Endothelial cell of umbilical vein (primary cell): ENCODE measurements at regions not wholly inside any gene's neighbourhood (a gene's known extent, or its start where the extent isn't known, plus 50 kb on each side); places are given as distances from the start of the nearest gene placed in this dataset.
"Not testable (repeated sequence)": the region's sequence is repeated elsewhere in the genome, so short reads cannot be mapped to it uniquely, and the experiment has no call there.

ENCODE experiments used
- BruUV-seq: library from RNA; stranded (reverse); fragments of 400-500 nt; replicated peaks from 2 replicates; lab custom pipeline; 2021; lab: Mats Ljungman, UMichigan
- CTCF ChIA-PET: fragments of 300-600, 350-600 bp; sonication (Branson Sonifier 250); formaldehyde crosslinking; loops from one replicate; lab custom pipeline; 2021; ENCODE audit warnings: antibody characterized with exemption, inconsistent platforms; lab: Charles Lee
- POLR2A ChIA-PET: fragments of 300-600, 350-600 bp; sonication (Branson Sonifier 250); formaldehyde crosslinking; loops from one replicate; lab custom pipeline; 2021; ENCODE audit warnings: antibody characterized with exemption, inconsistent platforms; lab: Charles Lee
- DNase-seq: peaks from one replicate; pipeline ENCODE4 v3.0.0-alpha.2; 2011; ENCODE audit warnings: low read depth, low spot score
- FAIRE-seq: peaks from 2 replicates; lab custom pipeline; 2011; peaks lifted over from hg19 to GRCh38; lab: Jason Lieb, UNC
- H2AFZ ChIP-seq: 2 replicates; pipeline ENCODE4 v1.6.0; 2012; ENCODE audit warnings: low read depth, low read length, control low read depth, inconsistent platforms
- H3K27ac ChIP-seq: 2 replicates; pipeline ENCODE4 v1.5.1; 2011; ENCODE audit warnings: low read depth, mild to moderate bottlenecking, control low read depth, low read length, moderate library complexity; ENCODE audit not compliant: insufficient read depth
- H3K27me3 ChIP-seq, 2 experiments: 2 replicates each; pipeline versions ENCODE4 v1.6.0 to v1.6.1; 2011; ENCODE audit warnings: low read length in 2 of 2, mixed read lengths in 1 of 2; ENCODE audit not compliant: control insufficient read depth in 2 of 2, insufficient read depth in 2 of 2
- H3K36me3 ChIP-seq, 2 experiments: 2 replicates in 1 of 2; 3 replicates in 1 of 2; pipeline ENCODE4 v1.5.1; 2011; ENCODE audit warnings: low read length in 2 of 2, mild to moderate bottlenecking in 1 of 2, moderate library complexity in 1 of 2; ENCODE audit not compliant: control insufficient read depth in 2 of 2, insufficient read depth in 2 of 2; ENCODE audit errors: extremely low read depth in 1 of 2
- H3K4me1 ChIP-seq: 3 replicates; pipeline ENCODE4 v1.5.1; 2011; ENCODE audit warnings: mild to moderate bottlenecking, low read length; ENCODE audit not compliant: control insufficient read depth, insufficient read depth; ENCODE audit errors: extremely low read depth
- H3K4me2 ChIP-seq: 2 replicates; pipeline ENCODE4 v1.6.1; 2011; ENCODE audit warnings: low read length, control low read depth, mixed read lengths; ENCODE audit not compliant: insufficient read depth
- H3K4me3 ChIP-seq, 3 experiments: fragments of 200-600 bp in 1 of 3; sonication (generic), shearing (Covaris generic) in 1 of 3; replicated peaks in 1 of 3; 2 replicates each; pipeline ENCODE4 v1.5.1; 2011 to 2016; ENCODE audit warnings: control low read depth in 3 of 3, low read length in 3 of 3, mild to moderate bottlenecking in 2 of 3, inconsistent platforms in 1 of 3, low read depth in 1 of 3, moderate library complexity in 1 of 3; ENCODE audit not compliant: insufficient read depth in 1 of 3
- H3K79me2 ChIP-seq: 2 replicates; pipeline ENCODE4 v1.6.0; 2012; ENCODE audit warnings: low read length, inconsistent platforms; ENCODE audit not compliant: control insufficient read depth, insufficient read depth
- H3K9ac ChIP-seq: replicated peaks from 2 replicates; pipeline ENCODE3; 2011; ENCODE audit warnings: low read length, control low read depth; ENCODE audit not compliant: insufficient read depth; ENCODE audit errors: extremely low read depth
- H3K9me1 ChIP-seq: replicated peaks from 3 replicates; pipeline ENCODE4 v1.6.0; 2011; ENCODE audit warnings: mild to moderate bottlenecking, low read length; ENCODE audit not compliant: control insufficient read depth, insufficient read depth; ENCODE audit errors: extremely low read depth
- H3K9me3 ChIP-seq: replicated peaks from 2 replicates; pipeline ENCODE4 v1.5.1; 2012; ENCODE audit warnings: low read length, inconsistent platforms; ENCODE audit not compliant: control insufficient read depth, insufficient read depth
- H4K20me1 ChIP-seq: replicated peaks from 2 replicates; pipeline ENCODE3; 2011; ENCODE audit warnings: mild to moderate bottlenecking, low read length; ENCODE audit not compliant: control insufficient read depth, insufficient read depth; ENCODE audit errors: extremely low read depth
- CTCF ChIP-seq, 2 donors: IDR thresholded peaks; 1 replicate in 1 of 2; 2 replicates in 1 of 2; pipeline ENCODE4 v1.5.1; 2011; ENCODE audit warnings: low read length in 2 of 2, mild to moderate bottlenecking in 2 of 2, moderate library complexity in 2 of 2, control low read depth in 1 of 2, inconsistent platforms in 1 of 2, low read depth in 1 of 2; ENCODE audit not compliant: insufficient read depth in 1 of 2; ENCODE audit errors: extremely low read depth in 1 of 2
- EZH2 ChIP-seq: IDR thresholded peaks from 2 replicates; pipeline ENCODE4 v1.6.1; 2012; ENCODE audit warnings: borderline replicate concordance, low read depth, mild to moderate bottlenecking, moderate library complexity, low read length, inconsistent platforms; ENCODE audit not compliant: severe bottlenecking
- FOS ChIP-seq: IDR thresholded peaks from 2 replicates; pipeline ENCODE4 v1.6.1; 2011; ENCODE audit warnings: mild to moderate bottlenecking, low read length, moderate library complexity, borderline replicate concordance; ENCODE audit not compliant: insufficient read depth
- GATA2 ChIP-seq: IDR thresholded peaks from 2 replicates; pipeline ENCODE4 v1.7.0; 2011; ENCODE audit warnings: low read depth, mild to moderate bottlenecking, moderate library complexity, mixed read lengths, low read length; ENCODE audit not compliant: insufficient read length, insufficient read depth
- JUN ChIP-seq: IDR thresholded peaks from 2 replicates; pipeline ENCODE4 v1.6.1; 2011; ENCODE audit warnings: borderline replicate concordance, low read depth; ENCODE audit not compliant: insufficient read length, insufficient read depth
- MAX ChIP-seq: IDR thresholded peaks from 2 replicates; pipeline ENCODE4 v1.6.1; 2011; ENCODE audit not compliant: insufficient read depth, insufficient read length
- MYC ChIP-seq: IDR thresholded peaks from one replicate; pipeline ENCODE4 v1.6.1; 2011; ENCODE audit warnings: mild to moderate bottlenecking, low read depth, low read length
- POLR2A ChIP-seq: IDR thresholded peaks from 2 replicates; pipeline ENCODE4 v1.6.1; 2012; ENCODE audit warnings: low read depth, mild to moderate bottlenecking, control low read depth, low read length
- POLR2AphosphoS5 ChIP-seq: IDR thresholded peaks from 2 replicates; pipeline ENCODE4 v1.6.1; 2012; ENCODE audit warnings: low read depth, mild to moderate bottlenecking, control low read depth, low read length, moderate library complexity; ENCODE audit not compliant: insufficient read depth
- dilution Hi-C: fragments of 300-500 bp; cut with MboI; formaldehyde crosslinking; loops from one replicate; pipeline ENCODE4 v1.15.0; 2019; ENCODE audit warnings: low sequenced_read_pairs; ENCODE audit not compliant: extremely low pct_ligation_motif_present
- intact Hi-C: fragments of 100-400 bp; cut with micrococcal nuclease; formaldehyde crosslinking; loops from one replicate; pipeline ENCODE4 v1.10.0; 2022

- H3K79me2 ChIP-seq = no peaks in the 10 kb centered on the region
- dilution Hi-C loops (no loop called here), intact Hi-C loops (no loop called here)
- H2AFZ ChIP-seq = no peak overlapping the region
- H3K4me2 ChIP-seq = no peak overlapping the region
- H3K9me1 ChIP-seq = no peaks in the 10 kb centered on the region
- H3K4me3 ChIP-seq = no peak overlapping the region
- no peak for TF ChIP-seq FOS
- TF ChIP-seq MYC = no peak
- TF ChIP-seq POLR2A = no peak
- BruUV-seq = no TSS peak
- no peak overlapping the region for H3K9ac ChIP-seq
- H3K9me3 ChIP-seq = peaks cover 3% of the 10 kb centered on the region
- POLR2A ChIA-PET = no interaction called here
- FAIRE-seq (no peak), DNase-seq (no peak)
- H3K4me1 ChIP-seq = no peaks in the 10 kb centered on the region
- no peaks in the 10 kb centered on the region for H3K36me3 ChIP-seq
- CTCF ChIA-PET = no interaction called here
- no peaks in the 10 kb centered on the region for H3K27me3 ChIP-seq
- no peaks in the 10 kb centered on the region for H4K20me1 ChIP-seq
- H3K27ac ChIP-seq = no peak overlapping the region
Observed at GRCh38 chr18:1848716-1849115, 722.6 kb downstream of the METTL4 start.

- no TSS peak for BruUV-seq
- DNase-seq (no peak), FAIRE-seq (no peak)
- dilution Hi-C loops (no loop called here), intact Hi-C loops (no loop called here)
- H4K20me1 ChIP-seq = no peaks in the 10 kb centered on the region
- peaks cover 3% of the 10 kb centered on the region for H3K9me3 ChIP-seq
- H3K9me1 ChIP-seq = no peaks in the 10 kb centered on the region
- no peak overlapping the region for H3K9ac ChIP-seq
- CTCF ChIA-PET = no interaction called here
- no peak overlapping the region for H2AFZ ChIP-seq
- TF ChIP-seq MAX (no peak), FOS (no peak), EZH2 (no peak), MYC (no peak), JUN (no peak), GATA2 (no peak), POLR2A (no peak), POLR2AphosphoS5 (no peak), CTCF (IDR thresholded peaks at IDR 0.05; ENCODE audit: extremely low read depth in 1 of 2, insufficient read depth in 1 of 2, low read depth in 1 of 2, low read length in 2 of 2) (no peak)
- H3K4me2 ChIP-seq = no peak overlapping the region
- H3K27me3 ChIP-seq = no peaks in the 10 kb centered on the region
- POLR2A ChIA-PET = no interaction called here
- no peaks in the 10 kb centered on the region for H3K36me3 ChIP-seq
- no peaks in the 10 kb centered on the region for H3K4me1 ChIP-seq
- no peak overlapping the region for H3K4me3 ChIP-seq
- H3K27ac ChIP-seq = no peak overlapping the region
- H3K79me2 ChIP-seq = no peaks in the 10 kb centered on the region
Observed at GRCh38 chr18:1849386-1849785, 721.9 kb downstream of the METTL4 start.

- CTCF ChIA-PET, H3K9ac ChIP-seq, DNase-seq, H3K4me1 ChIP-seq, H4K20me1 ChIP-seq, POLR2A ChIA-PET, H3K27ac ChIP-seq, H3K4me2 ChIP-seq, dilution Hi-C loops, H3K9me3 ChIP-seq, intact Hi-C loops, FAIRE-seq, H2AFZ ChIP-seq, BruUV-seq, H3K79me2 ChIP-seq, H3K4me3 ChIP-seq, H3K9me1 ChIP-seq, H3K27me3 ChIP-seq, H3K36me3 ChIP-seq: not testable (repeated sequence)
Observed at GRCh38 chr18:1857281-1857680, 714.0 kb downstream of the METTL4 start.
